GM12878 (cell line): ENCODE measurements at regions not wholly inside any gene's neighbourhood (a gene's known extent, or its start where the extent isn't known, plus 50 kb on each side); places are given as distances from the start of the nearest gene placed in this dataset.

ENCODE experiments used
- ATAC-seq: fragments of 200-7000 bp; cut with Tn5 transposase; 3 replicates; pipeline ENCODE4 v1.9.1; 2020; ENCODE audit warnings: mild to moderate bottlenecking, moderate library complexity
- BruUV-seq: library from RNA; stranded (reverse); fragments of 400-500 nt; replicated peaks from 2 replicates; lab custom pipeline; 2021; lab: Mats Ljungman, UMichigan
- CTCF ChIA-PET: fragments of 300-600 bp; sonication (Branson Sonifier 250); formaldehyde crosslinking; extraction: SDS; loops from one replicate; lab custom pipeline; 2021; ENCODE audit warnings: inconsistent platforms; lab: Yijun Ruan, JAX
- POLR2A ChIA-PET: fragments of 350-600 bp; formaldehyde crosslinking; extraction: SDS; loops from one replicate; lab custom pipeline; 2021; ENCODE audit warnings: inconsistent platforms; lab: Charles Lee
- RAD21 ChIA-PET: fragments of 300-600 bp; sonication (Branson Sonifier 250); formaldehyde crosslinking; loops from one replicate; lab custom pipeline; 2023; ENCODE audit warnings: antibody characterized with exemption; ENCODE audit not compliant: unreplicated experiment; lab: Charles Lee
- SMC1A ChIA-PET: fragments of 300-600 bp; sonication (Branson Sonifier 250); formaldehyde crosslinking; loops from one replicate; lab custom pipeline; 2023; ENCODE audit not compliant: unreplicated experiment, uncharacterized antibody; lab: Charles Lee
- DNase-seq: peaks from one replicate; pipeline ENCODE4 v3.0.0-alpha.2; 2011; ENCODE audit warnings: low read depth, low spot score
- FAIRE-seq: peaks from 3 replicates; lab custom pipeline; 2011; peaks lifted over from hg19 to GRCh38; lab: Jason Lieb, UNC
- H2AFZ ChIP-seq: 2 replicates; pipeline ENCODE4 v1.6.0; 2011; ENCODE audit warnings: low read depth, low read length, control low read depth; ENCODE audit not compliant: control insufficient read depth
- H3K27ac ChIP-seq: 2 replicates; pipeline ENCODE4 v1.5.1; 2011; ENCODE audit warnings: control low read depth; ENCODE audit not compliant: control insufficient read depth, insufficient read depth
- H3K27me3 ChIP-seq, 2 experiments: replicated peaks in 1 of 2; 2 replicates each; pipeline versions ENCODE4 v1.6.0 to v1.6.1; 2011; ENCODE audit warnings: low read length in 1 of 2; ENCODE audit not compliant: control insufficient read depth in 2 of 2, insufficient read depth in 2 of 2
- H3K36me3 ChIP-seq, 2 experiments: 2 replicates each; pipeline ENCODE4 v1.5.1; 2011; ENCODE audit warnings: low read length in 1 of 2; ENCODE audit not compliant: control insufficient read depth in 2 of 2, insufficient read depth in 2 of 2
- H3K4me1 ChIP-seq: 2 replicates; pipeline ENCODE4 v1.6.1; 2011; ENCODE audit warnings: mild to moderate bottlenecking, low read length, moderate library complexity, mixed read lengths; ENCODE audit not compliant: control insufficient read depth, insufficient read depth
- H3K4me2 ChIP-seq: 2 replicates; pipeline ENCODE4 v1.6.0; 2011; ENCODE audit warnings: control low read depth; ENCODE audit not compliant: control insufficient read depth, insufficient read depth
- H3K4me3 ChIP-seq: fragments of 200-600 bp; sonication (generic); 2 replicates; pipeline ENCODE4 v1.5.1; 2016
- H3K79me2 ChIP-seq: 2 replicates; pipeline ENCODE4 v1.6.0; 2011; ENCODE audit warnings: low read length; ENCODE audit not compliant: control insufficient read depth, insufficient read depth
- H3K9ac ChIP-seq: 2 replicates; pipeline ENCODE4 v1.8.0; 2011; ENCODE audit warnings: low read length, control low read depth, mixed read lengths; ENCODE audit not compliant: control insufficient read depth, insufficient read depth
- H3K9me3 ChIP-seq: replicated peaks from 3 replicates; pipeline ENCODE4 v1.5.1; 2011; ENCODE audit warnings: mild to moderate bottlenecking, low read length; ENCODE audit not compliant: control insufficient read depth, insufficient read depth
- H4K20me1 ChIP-seq: 2 replicates; pipeline ENCODE4 v1.6.0; 2011; ENCODE audit not compliant: control insufficient read depth, insufficient read depth
- BHLHE40 ChIP-seq, 2 experiments: fragments of 450-650 bp in 1 of 2; IDR thresholded peaks; 2 replicates each; pipeline ENCODE4 v1.6.1; 2011 to 2017; ENCODE audit warnings: low read depth in 2 of 2, borderline replicate concordance in 1 of 2, improper control_type of control experiment in 1 of 2, low read length in 1 of 2, mild to moderate bottlenecking in 1 of 2
- CBX5 ChIP-seq: sonication (generic); IDR thresholded peaks from 2 replicates; pipeline ENCODE4 v1.6.1; 2016; ENCODE audit warnings: low read depth, moderate library complexity, mild to moderate bottlenecking, inconsistent platforms
- EZH2 ChIP-seq: IDR thresholded peaks from 2 replicates; pipeline ENCODE4 v1.6.1; 2012; ENCODE audit warnings: low read depth, mild to moderate bottlenecking, control low read depth, inconsistent platforms, low read length, borderline replicate concordance; ENCODE audit not compliant: control insufficient read depth
- FOXK2 ChIP-seq: fragments of 450-650 bp; IDR thresholded peaks from 2 replicates; pipeline ENCODE4 v1.6.1; 2017; ENCODE audit warnings: mild to moderate bottlenecking, moderate library complexity
- JUNB ChIP-seq: IDR thresholded peaks from 2 replicates; pipeline ENCODE4 v1.6.1; 2016; ENCODE audit warnings: antibody characterized with exemption, mild to moderate bottlenecking
- MEF2B ChIP-seq: fragments of 450-650 bp; IDR thresholded peaks from 2 replicates; pipeline ENCODE4 v1.6.1; 2018; ENCODE audit warnings: mild to moderate bottlenecking, moderate library complexity; ENCODE audit not compliant: partially characterized antibody, poor library complexity, severe bottlenecking
- MTA2 ChIP-seq: fragments of 450-650 bp; IDR thresholded peaks from 2 replicates; pipeline ENCODE4 v1.6.1; 2016; ENCODE audit warnings: low read depth, mild to moderate bottlenecking, moderate library complexity
- USF1 ChIP-seq: IDR thresholded peaks from 2 replicates; pipeline ENCODE4 v1.6.1; 2011; ENCODE audit warnings: borderline replicate concordance, low read depth, mild to moderate bottlenecking, moderate library complexity, mixed read lengths, low read length; ENCODE audit not compliant: insufficient read depth; ENCODE audit errors: extremely low read length
- ZBTB40 ChIP-seq: fragments of 450-650 bp; IDR thresholded peaks from 2 replicates; pipeline ENCODE4 v1.6.1; 2016; ENCODE audit warnings: mild to moderate bottlenecking, moderate library complexity, borderline replicate concordance
- WGBS: methylation state at CpG from one replicate; pipeline ENCODE4 v1.1.6; 2016; ENCODE audit warnings: low lambda C conversion rate; ENCODE audit not compliant: insufficient replicate concordance, insufficient coverage; ENCODE audit errors: missing lambda C conversion rate; 5-methylcytosine and 5-hydroxymethylcytosine counted together
- in situ Hi-C: fragments of 300-500 bp; cut with MboI; formaldehyde crosslinking; loops from 9 replicates; pipeline ENCODE4 v1.14.3; 2018; ENCODE audit warnings: mixed read lengths
- intact Hi-C: fragments of 100-400 bp; cut with micrococcal nuclease; formaldehyde crosslinking; loops from one replicate; pipeline ENCODE4 v1.14.2; 2022; ENCODE audit not compliant: unreplicated experiment
- TF ChIP-seq, protein P1 (sequence below): IDR thresholded peaks from 2 replicates; pipeline ENCODE4 v1.6.1; 2011; ENCODE audit warnings: low read depth, mild to moderate bottlenecking, low read length, moderate library complexity, borderline replicate concordance; ENCODE audit errors: extremely low read depth

DNA sequence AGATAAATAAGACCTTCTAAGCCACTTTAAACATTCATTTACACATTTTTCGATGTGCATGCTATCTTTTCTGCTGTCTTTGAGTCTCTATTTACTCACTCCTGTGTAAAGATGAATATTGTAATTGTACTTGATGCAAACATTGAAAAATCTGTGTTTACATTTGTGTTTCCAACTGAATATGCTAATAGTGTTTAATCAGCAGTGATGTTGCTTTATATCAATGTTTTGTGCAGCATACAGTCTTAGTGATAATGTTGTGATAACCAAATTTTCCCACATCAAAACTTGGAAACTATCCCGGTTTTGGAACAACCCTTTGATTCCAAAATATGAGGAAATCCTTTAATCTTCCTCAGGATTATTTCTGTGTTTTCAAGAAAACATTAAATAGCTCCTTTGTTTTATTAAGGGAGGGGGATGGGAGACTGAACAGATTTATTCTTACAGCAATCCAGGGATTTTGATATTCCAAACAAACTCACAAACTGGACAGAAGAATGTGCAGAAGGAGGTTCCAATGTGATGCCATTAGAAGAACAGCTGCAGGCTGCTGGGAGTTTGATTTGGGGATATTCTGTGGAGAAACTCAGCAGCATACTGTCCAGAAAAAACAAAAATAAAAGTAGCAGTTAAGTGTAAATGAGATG, 248.0 kb downstream of the S1PR1 start (continued):
- TF ChIP-seq, protein P1, sequence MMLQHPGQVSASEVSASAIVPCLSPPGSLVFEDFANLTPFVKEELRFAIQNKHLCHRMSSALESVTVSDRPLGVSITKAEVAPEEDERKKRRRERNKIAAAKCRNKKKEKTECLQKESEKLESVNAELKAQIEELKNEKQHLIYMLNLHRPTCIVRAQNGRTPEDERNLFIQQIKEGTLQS, result no peak
- TF ChIP-seq ZBTB40 (no peak), JUNB (no peak), USF1 (no peak)

DNA sequence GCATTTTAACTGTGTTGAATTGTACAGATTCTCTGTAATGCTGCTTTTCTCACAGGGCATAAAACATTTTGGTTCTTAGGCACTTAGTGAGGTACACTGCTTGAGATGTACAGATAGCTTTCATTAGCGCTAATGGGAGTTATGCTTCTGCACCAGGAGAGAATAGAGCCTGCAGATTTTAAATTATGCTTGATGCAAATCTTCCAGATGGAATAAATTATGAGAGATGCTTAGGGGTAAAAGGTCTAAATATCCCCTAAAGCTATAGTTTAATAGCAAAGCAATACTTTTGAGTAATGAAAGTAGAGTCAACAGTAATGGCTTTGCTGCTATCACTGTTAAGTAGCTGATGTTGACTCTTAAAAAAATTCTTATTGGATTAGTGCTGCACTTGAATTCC, 248.9 kb downstream of the S1PR1 start:
- FAIRE-seq, result no peak
- H2AFZ ChIP-seq, result no peak overlapping the region
- ChIA-PET POLR2A (no interaction called here), CTCF (interaction anchor here (0.8 to 5.7 kb wide), 6 partner anchors 12 to 247 kb away, joined by 3 to 43 read pairs (median 6); no protein-coding TSS in a partner anchor), RAD21 (no interaction called here), SMC1A (interaction anchor here (0.7 to 1.6 kb wide), 3 partner anchors 11 to 13 kb away, joined by 3 to 4 read pairs (median 3); no protein-coding TSS in a partner anchor)
- TF ChIP-seq EZH2 (no peak), MTA2 (no peak), FOXK2 (no peak), CBX5 (no peak), MEF2B (no peak), BHLHE40 (IDR thresholded peaks at IDR 0.05; ENCODE audit: borderline replicate concordance in 1 of 2, low read depth in 2 of 2, low read length in 1 of 2) (no peak)
- no peak for DNase-seq
- no peaks in the 10 kb centered on the region for H3K36me3 ChIP-seq
- no TSS peak for BruUV-seq
- H4K20me1 ChIP-seq, result no peaks in the 10 kb centered on the region
- WGBS, result 55% methylated on average over 1 of the region's 1 CpG
- no peak overlapping the region for H3K9ac ChIP-seq
- no peak overlapping the region for H3K4me3 ChIP-seq
- in situ Hi-C loops (no loop called here), intact Hi-C loops (no loop called here)
- H3K27me3 ChIP-seq, result no peaks in the 10 kb centered on the region
- H3K27ac ChIP-seq, result no peak overlapping the region
- ATAC-seq, result no peak
- H3K4me1 ChIP-seq, result no peaks in the 10 kb centered on the region
- no peaks in the 10 kb centered on the region for H3K79me2 ChIP-seq
- H3K4me2 ChIP-seq, result no peak overlapping the region
- H3K9me3 ChIP-seq, result peaks cover 2% of the 10 kb centered on the region; the same call in 1 of the 3 replicates
